ENCODE measurements at regions not wholly inside any gene's neighbourhood (a gene's known extent, or its start where the extent isn't known, plus 50 kb on each side); places are given as distances from the start of the nearest gene placed in this dataset.

- H3K4me3 ChIP-seq: no peak overlapping the region
- H3K36me3 ChIP-seq (ENCODE audit: low read depth): no peaks in the 10 kb centered on the region
- H3K4me1 ChIP-seq (ENCODE audit: low read depth): no peaks in the 10 kb centered on the region
- no peaks in the 10 kb centered on the region for H3K9me3 ChIP-seq
- intact Hi-C loops (cut with DNase I, micrococcal nuclease): no loop called here
- TF ChIP-seq CTCF (IDR thresholded peaks at IDR 0.05): no peak
- DNase-seq (peak in 1 of 3 donors; percentile 9), ATAC-seq (peak; percentile 37)
Observed at GRCh38 chr2:226524381-226524843, 275.2 kb downstream of the IRS1 start.

GRCh38 chr2:226520723-226521122 lies 278.9 kb downstream of the IRS1 start:
- TF ChIP-seq CTCF (IDR thresholded peaks at IDR 0.05): no peak
- no peaks in the 10 kb centered on the region for H3K36me3 ChIP-seq (ENCODE audit: low read depth)
- no peaks in the 10 kb centered on the region for H3K4me1 ChIP-seq (ENCODE audit: low read depth)
- DNase-seq (no peak), ATAC-seq (no peak)
- H3K4me3 ChIP-seq: no peak overlapping the region
- intact Hi-C loops (cut with DNase I, micrococcal nuclease): no loop called here
- no peaks in the 10 kb centered on the region for H3K9me3 ChIP-seq

GRCh38 chr2:226515344-226516055 lies 284.1 kb downstream of the IRS1 start:
- no peak for ATAC-seq
- no peak for DNase-seq
- no peak for TF ChIP-seq CTCF (IDR thresholded peaks at IDR 0.05)
- no peak overlapping the region for H3K4me3 ChIP-seq
- intact Hi-C loops (cut with DNase I, micrococcal nuclease): no loop called here
- H3K36me3 ChIP-seq (ENCODE audit: low read depth): no peaks in the 10 kb centered on the region
- H3K9me3 ChIP-seq: no peaks in the 10 kb centered on the region
- H3K4me1 ChIP-seq (ENCODE audit: low read depth): no peaks in the 10 kb centered on the region

GRCh38 chr2:226514895-226515294 lies 284.7 kb downstream of the IRS1 start:
- DNase-seq: no peak
- intact Hi-C loops (cut with DNase I, micrococcal nuclease): no loop called here
- ATAC-seq: no peak

GRCh38 chr2:226511311-226511710 lies 288.3 kb downstream of the IRS1 start:
- no peak for ATAC-seq
- Histone ChIP-seq H3K36me3 (ENCODE audit: low read depth) (no peaks in the 10 kb centered on the region), H3K4me1 (ENCODE audit: low read depth) (no peaks in the 10 kb centered on the region), H3K4me3 (no peak overlapping the region), H3K9me3 (no peaks in the 10 kb centered on the region)
- intact Hi-C loops (cut with DNase I, micrococcal nuclease): no loop called here
- TF ChIP-seq CTCF (IDR thresholded peaks at IDR 0.05): no peak
- no peak for DNase-seq

More at GRCh38 chr2:226514895-226515294, 284.7 kb downstream of the IRS1 start:
- Histone ChIP-seq H3K9me3 (no peaks in the 10 kb centered on the region), H3K36me3 (ENCODE audit: low read depth) (no peaks in the 10 kb centered on the region), H3K4me1 (ENCODE audit: low read depth) (no peaks in the 10 kb centered on the region), H3K4me3 (no peak overlapping the region)
- no peak for TF ChIP-seq CTCF (IDR thresholded peaks at IDR 0.05)
